Stomach smooth muscle (tissue), 2 donors: ENCODE measurements at regions not wholly inside any gene's neighbourhood (a gene's known extent, or its start where the extent isn't known, plus 50 kb on each side); places are given as distances from the start of the nearest gene placed in this dataset.
"Not testable (repeated sequence)": the region's sequence is repeated elsewhere in the genome, so short reads cannot be mapped to it uniquely, and the experiment has no call there.

ENCODE experiments used
- H3K27ac ChIP-seq: one replicate; pipeline ENCODE4 v1.7.0; 2013; ENCODE audit warnings: mild to moderate bottlenecking, low read length, inconsistent platforms
- H3K27me3 ChIP-seq, 2 donors: one replicate each; pipeline ENCODE4 v1.7.0; 2013; ENCODE audit warnings: low read length in 2 of 2; ENCODE audit not compliant: insufficient read depth in 2 of 2, control insufficient read depth in 1 of 2
- H3K36me3 ChIP-seq, 2 donors: one replicate each; pipeline ENCODE4 v1.7.0; 2013; ENCODE audit warnings: low read length in 2 of 2; ENCODE audit not compliant: control insufficient read depth in 2 of 2, insufficient read depth in 2 of 2
- H3K4me1 ChIP-seq: one replicate; pipeline ENCODE4 v1.7.0; 2013; ENCODE audit warnings: low read length; ENCODE audit not compliant: control insufficient read depth, insufficient read depth
- H3K4me3 ChIP-seq, 2 donors: one replicate each; pipeline ENCODE4 v1.7.0; 2013; ENCODE audit warnings: low read length in 2 of 2
- H3K9ac ChIP-seq, 2 donors: one replicate each; pipeline ENCODE4 v1.7.0; 2013; ENCODE audit warnings: low read length in 2 of 2, mild to moderate bottlenecking in 1 of 2
- H3K9me3 ChIP-seq, 2 donors: one replicate each; pipeline ENCODE4 v1.7.0; 2013; ENCODE audit warnings: low read length in 2 of 2; ENCODE audit not compliant: control insufficient read depth in 2 of 2
- donor health status: healthy.
- donor health status: Pancreatic carcinoma.

- no peaks in the 10 kb centered on the region for H3K4me1 ChIP-seq
- H3K27me3 ChIP-seq = no peaks in the 10 kb centered on the region
- H3K36me3 ChIP-seq = no peaks in the 10 kb centered on the region
- H3K9me3 ChIP-seq = no peaks in the 10 kb centered on the region
- H3K4me3 ChIP-seq = no peak overlapping the region
- no peak overlapping the region for H3K9ac ChIP-seq
- H3K27ac ChIP-seq = no peak overlapping the region
Observed at GRCh38 chr3:153925841-153926514, 195.2 kb upstream of the ARHGEF26 start.

- no peak overlapping the region for H3K27ac ChIP-seq
- H3K9me3 ChIP-seq = no peaks in the 10 kb centered on the region
- H3K4me3 ChIP-seq = no peak overlapping the region
- no peaks in the 10 kb centered on the region for H3K27me3 ChIP-seq
- H3K9ac ChIP-seq = no peak overlapping the region
- no peaks in the 10 kb centered on the region for H3K4me1 ChIP-seq
- no peaks in the 10 kb centered on the region for H3K36me3 ChIP-seq
Observed at GRCh38 chr3:153927107-153927506, 194.1 kb upstream of the ARHGEF26 start.

DNA sequence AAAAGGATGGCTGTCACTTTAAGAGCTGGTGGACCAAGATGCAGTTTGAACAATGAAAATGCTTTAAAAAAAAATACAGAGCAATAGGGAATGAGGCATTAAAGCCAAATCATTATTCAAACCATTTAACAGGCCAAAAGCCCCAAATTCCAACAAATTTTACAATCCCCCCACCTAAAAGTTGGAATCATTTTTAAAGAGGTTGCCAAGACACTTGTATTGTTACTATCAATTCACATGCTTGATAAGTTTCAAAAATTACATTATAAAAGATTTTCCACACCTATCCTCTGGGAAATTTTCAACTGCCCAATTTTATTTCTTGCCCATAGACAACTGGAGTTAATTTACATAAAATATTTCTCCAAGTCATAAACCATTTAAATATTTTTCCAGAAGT lies 192.3 kb upstream of the ARHGEF26 start:
- Histone ChIP-seq H3K9me3 (no peaks in the 10 kb centered on the region), H3K4me1 (no peaks in the 10 kb centered on the region), H3K36me3 (no peaks in the 10 kb centered on the region), H3K27ac (no peak overlapping the region), H3K9ac (no peak overlapping the region), H3K27me3 (no peaks in the 10 kb centered on the region), H3K4me3 (no peak overlapping the region)

GRCh38 chr3:153933481-153933880 lies 187.7 kb upstream of the ARHGEF26 start:
- H3K9ac ChIP-seq, H3K27ac ChIP-seq, H3K27me3 ChIP-seq, H3K4me1 ChIP-seq, H3K4me3 ChIP-seq, H3K36me3 ChIP-seq, H3K9me3 ChIP-seq: not testable (repeated sequence)

GRCh38 chr3:153944084-153944483 lies 177.1 kb upstream of the ARHGEF26 start:
- H3K27ac ChIP-seq = no peak overlapping the region
- peaks cover 3 to 8% of the 10 kb centered on the region in 2 donors for H3K9me3 ChIP-seq
- H3K36me3 ChIP-seq = no peaks in the 10 kb centered on the region
- H3K4me3 ChIP-seq = no peak overlapping the region
- H3K27me3 ChIP-seq = no peaks in the 10 kb centered on the region
- no peak overlapping the region for H3K9ac ChIP-seq
- no peaks in the 10 kb centered on the region for H3K4me1 ChIP-seq

GRCh38 chr3:153951276-153951675 lies 169.9 kb upstream of the ARHGEF26 start:
- no peaks in the 10 kb centered on the region for H3K36me3 ChIP-seq
- H3K27me3 ChIP-seq = no peaks in the 10 kb centered on the region
- no peak overlapping the region for H3K4me3 ChIP-seq
- H3K4me1 ChIP-seq = no peaks in the 10 kb centered on the region
- H3K27ac ChIP-seq = no peak overlapping the region
- peaks cover 0 to 3% of the 10 kb centered on the region in 2 donors for H3K9me3 ChIP-seq
- no peak overlapping the region for H3K9ac ChIP-seq

DNA sequence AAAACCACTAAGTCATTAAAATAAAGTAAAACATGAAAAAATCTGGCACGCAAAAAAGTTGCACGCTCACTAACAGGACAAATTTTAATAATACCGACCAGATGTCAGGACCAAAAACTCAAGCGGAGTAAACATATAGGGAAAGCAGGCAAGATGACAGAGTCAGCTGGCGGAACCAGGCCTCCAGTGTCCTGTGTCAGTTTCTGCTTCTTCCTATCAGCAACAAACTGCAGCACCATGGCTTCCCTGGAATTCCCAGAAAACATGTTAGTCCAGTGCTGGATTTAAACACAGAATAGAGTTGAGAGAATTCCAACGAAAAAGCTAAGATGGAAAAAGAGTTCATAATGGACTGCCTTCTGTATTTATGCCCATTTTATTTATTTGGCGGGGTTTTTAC lies 169.1 kb upstream of the ARHGEF26 start:
- no peak overlapping the region for H3K9ac ChIP-seq
- H3K27me3 ChIP-seq = no peaks in the 10 kb centered on the region
- no peaks in the 10 kb centered on the region for H3K36me3 ChIP-seq

DNA sequence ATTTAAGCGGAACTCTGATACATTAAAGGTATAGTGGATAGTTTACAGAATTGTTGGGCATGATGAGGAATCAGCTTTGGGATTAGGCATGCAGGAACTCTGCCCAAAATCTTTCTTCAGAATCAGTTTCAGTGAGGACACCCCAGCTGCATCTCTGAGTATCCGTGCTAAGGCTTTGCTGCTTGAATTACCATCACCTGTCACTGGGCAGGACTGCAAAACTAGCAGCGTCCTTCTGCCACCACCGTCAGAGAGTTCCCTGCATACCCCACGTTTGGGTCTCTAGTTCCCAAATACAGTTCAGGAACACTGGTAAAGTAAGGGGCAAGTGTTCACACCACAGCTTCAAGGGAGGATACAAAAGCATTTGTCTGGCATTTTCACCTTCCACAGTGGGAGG lies 164.6 kb upstream of the ARHGEF26 start:
- Histone ChIP-seq H3K27ac (no peak overlapping the region), H3K9ac (no peak overlapping the region), H3K9me3 (no peaks in the 10 kb centered on the region), H3K27me3 (no peaks in the 10 kb centered on the region), H3K4me3 (no peak overlapping the region), H3K4me1 (no peaks in the 10 kb centered on the region), H3K36me3 (no peaks in the 10 kb centered on the region)

More for the DNA sequence above, 169.1 kb upstream of the ARHGEF26 start:
- H3K27ac ChIP-seq = no peak overlapping the region
- no peak overlapping the region for H3K4me3 ChIP-seq
- peaks cover 0 to 3% of the 10 kb centered on the region in 2 donors for H3K9me3 ChIP-seq
- no peaks in the 10 kb centered on the region for H3K4me1 ChIP-seq

GRCh38 chr3:153957421-153957820 lies 163.8 kb upstream of the ARHGEF26 start:
- no peaks in the 10 kb centered on the region for H3K36me3 ChIP-seq
- H3K9me3 ChIP-seq = no peaks in the 10 kb centered on the region
- H3K9ac ChIP-seq = no peak overlapping the region
- no peaks in the 10 kb centered on the region for H3K4me1 ChIP-seq
- no peak overlapping the region for H3K4me3 ChIP-seq
- H3K27ac ChIP-seq = no peak overlapping the region
- no peaks in the 10 kb centered on the region for H3K27me3 ChIP-seq

DNA sequence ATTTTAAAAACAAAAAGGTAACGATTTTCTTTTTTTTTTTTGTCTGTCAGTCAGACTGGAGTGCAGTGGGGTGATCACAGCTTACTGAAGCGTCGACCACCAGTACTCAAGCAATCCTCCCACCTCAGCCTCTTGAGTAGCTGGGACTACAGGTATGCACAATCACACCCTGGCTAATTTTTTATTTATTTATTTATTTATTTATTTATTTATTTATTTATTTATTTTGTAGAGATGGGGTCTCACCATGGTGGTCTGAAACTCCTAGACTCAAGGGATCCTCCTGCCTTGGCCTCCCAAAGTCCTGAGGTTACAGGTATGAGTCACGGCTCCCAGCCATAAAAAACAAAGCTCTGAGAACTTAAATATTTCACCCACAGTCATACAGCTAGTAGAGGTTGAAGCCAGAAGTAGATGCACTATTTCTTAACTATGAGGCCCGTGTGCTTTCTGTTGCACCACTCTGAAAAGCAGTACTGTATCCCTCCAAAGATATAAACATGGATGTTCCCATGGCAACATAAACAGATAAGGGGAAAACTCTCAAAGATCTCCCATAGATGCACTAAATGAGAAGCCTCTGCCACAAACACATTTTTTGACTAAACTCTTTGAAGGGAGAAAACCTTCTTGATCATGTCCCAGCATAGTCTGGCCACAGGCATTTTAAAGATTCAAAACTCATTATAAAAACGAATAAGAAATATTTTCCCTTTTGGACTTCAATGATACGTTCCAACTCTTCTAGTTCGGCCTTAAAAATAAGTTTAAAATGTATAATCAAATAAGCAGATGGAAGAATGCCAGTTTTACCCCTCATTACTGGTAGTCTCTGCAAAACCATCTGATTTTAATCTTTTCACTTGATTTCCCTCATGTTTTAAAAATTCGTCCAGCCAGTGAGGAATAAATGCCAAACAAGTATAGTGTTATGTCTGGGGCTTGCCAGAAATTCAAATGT lies 162.3 kb upstream of the ARHGEF26 start:
- no peak overlapping the region for H3K4me3 ChIP-seq
- H3K36me3 ChIP-seq = no peaks in the 10 kb centered on the region
- no peak overlapping the region for H3K9ac ChIP-seq
- no peak overlapping the region for H3K27ac ChIP-seq
- no peaks in the 10 kb centered on the region for H3K27me3 ChIP-seq
- H3K9me3 ChIP-seq = no peaks in the 10 kb centered on the region
- no peaks in the 10 kb centered on the region for H3K4me1 ChIP-seq
